HepG2 (cell line): ENCODE measurements at regions not wholly inside any gene's neighbourhood (a gene's known extent, or its start where the extent isn't known, plus 50 kb on each side); places are given as distances from the start of the nearest gene placed in this dataset.

Source experiments
- ATAC-seq: fragments of 200-7000 bp; cut with Tn5 transposase; 3 replicates; pipeline ENCODE4 v1.9.1; 2020; ENCODE audit warnings: mild to moderate bottlenecking, moderate library complexity
- BruUV-seq: library from RNA; stranded (reverse); fragments of 400-500 nt; replicated peaks from 2 replicates; lab custom pipeline; 2021; lab: Mats Ljungman, UMichigan
- CTCF ChIA-PET: fragments of 300-600 bp; formaldehyde crosslinking; extraction: SDS; loops from one replicate; lab custom pipeline; 2021; ENCODE audit warnings: low total read pairs, inconsistent platforms, low intra/inter-chr PET ratio; lab: Yijun Ruan, JAX
- POLR2A ChIA-PET: fragments of 350-600 bp; sonication (Branson Sonifier 250); formaldehyde crosslinking; loops from one replicate; lab custom pipeline; 2020; ENCODE audit warnings: antibody characterized with exemption, inconsistent platforms; lab: Yijun Ruan, JAX
- DNase-seq: peaks from one replicate; pipeline ENCODE4 v3.0.0-alpha.2; 2015; ENCODE audit warnings: low spot score
- FAIRE-seq: peaks from 3 replicates; lab custom pipeline; 2011; peaks lifted over from hg19 to GRCh38; lab: Jason Lieb, UNC
- H2AFZ ChIP-seq: one replicate; pipeline ENCODE4 v1.6.1; 2011; ENCODE audit warnings: low read length, inconsistent platforms
- H3K27ac ChIP-seq: fragments of 300-600 bp; 3 replicates; pipeline ENCODE4 v1.8.0; 2011; ENCODE audit warnings: mixed run types, mild to moderate bottlenecking, mixed read lengths, low read length, inconsistent platforms; ENCODE audit not compliant: insufficient read depth; ENCODE audit errors: extremely low read length
- H3K27me3 ChIP-seq, 2 experiments: fragments of 200-600 bp in 1 of 2; 2 replicates in 1 of 2; 3 replicates in 1 of 2; pipeline versions ENCODE4 v1.6.0 to v1.8.0; 2011; ENCODE audit warnings: low read length in 2 of 2, mild to moderate bottlenecking in 2 of 2, moderate library complexity in 2 of 2, inconsistent platforms in 1 of 2; ENCODE audit not compliant: insufficient read depth in 2 of 2, control insufficient read depth in 1 of 2
- H3K36me3 ChIP-seq, 2 experiments: fragments of 200-600 bp in 1 of 2; replicated peaks in 1 of 2; 2 replicates in 1 of 2; 3 replicates in 1 of 2; pipeline versions ENCODE4 v1.5.1 to v1.8.0; 2011; ENCODE audit warnings: low read length in 2 of 2, inconsistent platforms in 1 of 2; ENCODE audit not compliant: insufficient read depth in 2 of 2, control insufficient read depth in 1 of 2
- H3K4me1 ChIP-seq: 2 replicates; pipeline ENCODE4 v1.5.1; 2012; ENCODE audit warnings: low read length, inconsistent platforms; ENCODE audit not compliant: insufficient read depth
- H3K4me2 ChIP-seq: 2 replicates; pipeline ENCODE4 v1.6.0; 2011; ENCODE audit warnings: low read depth, low read length, inconsistent platforms
- H3K4me3 ChIP-seq, 3 experiments: fragments of 200-600 bp in 1 of 3; sonication (generic), shearing (Covaris generic) in 1 of 3; replicated peaks in 1 of 3; 2 replicates each; pipeline ENCODE4 v1.5.1; 2011 to 2016; ENCODE audit warnings: low read length in 3 of 3, inconsistent platforms in 2 of 3, low read depth in 2 of 3, mild to moderate bottlenecking in 2 of 3, control low read depth in 1 of 3, mixed read lengths in 1 of 3; ENCODE audit not compliant: insufficient read depth in 1 of 3
- H3K79me2 ChIP-seq: one replicate; pipeline ENCODE4 v1.6.1; 2011; ENCODE audit warnings: low read length, inconsistent platforms; ENCODE audit not compliant: insufficient read depth
- H3K9ac ChIP-seq: 2 replicates; pipeline ENCODE4 v1.6.0; 2011; ENCODE audit warnings: mild to moderate bottlenecking, low read depth, low read length, inconsistent platforms; ENCODE audit not compliant: insufficient read depth
- H3K9me3 ChIP-seq: 2 replicates; pipeline ENCODE4 v1.5.1; 2012; ENCODE audit warnings: mild to moderate bottlenecking, low read length
- H4K20me1 ChIP-seq: 2 replicates; pipeline ENCODE4 v1.6.0; 2011; ENCODE audit warnings: inconsistent platforms, mild to moderate bottlenecking, low read length, moderate library complexity; ENCODE audit not compliant: insufficient read depth
- HMGA1 ChIP-seq: sonication (generic); formaldehyde crosslinking; conservative IDR thresholded peaks from 2 replicates; pipeline ENCODE4 v1.4.0; 2020; ENCODE audit warnings: missing genetic modification reagents
- RCOR2 ChIP-seq: IDR thresholded peaks from 2 replicates; pipeline ENCODE4 v1.6.1; 2016; ENCODE audit warnings: missing biosample characterization, missing genetic modification reagents
- TOPORS ChIP-seq: sonication (generic); formaldehyde crosslinking; IDR thresholded peaks from 2 replicates; pipeline ENCODE4 v1.8.0; 2023; ENCODE audit warnings: mild to moderate bottlenecking, missing genetic modification reagents
- ZNF749 ChIP-seq: sonication (generic); formaldehyde crosslinking; IDR thresholded peaks from 2 replicates; pipeline ENCODE4 v1.8.0; 2022; ENCODE audit warnings: mild to moderate bottlenecking, missing genetic modification reagents, moderate library complexity, borderline replicate concordance
- ZSCAN9 ChIP-seq: IDR thresholded peaks from 2 replicates; pipeline ENCODE4 v1.6.1; 2016; ENCODE audit warnings: borderline replicate concordance
- whole genome bisulfite sequencing: methylation state at CpG from one replicate; pipeline ENCODE4 v1.1.6; 2017; ENCODE audit warnings: low lambda C conversion rate; 5-methylcytosine and 5-hydroxymethylcytosine counted together
- in situ Hi-C: cut with HindIII; loops from 2 replicates; pipeline ENCODE4 v1.10.0; 2017; ENCODE audit warnings: low pct_unique_long_range_greater_than_20kb; ENCODE audit not compliant: extremely low pct_ligation_motif_present
- intact Hi-C: fragments of 100-400 bp; cut with micrococcal nuclease; formaldehyde crosslinking; loops from one replicate; pipeline ENCODE4 v1.10.0; 2022; ENCODE audit not compliant: unreplicated experiment
- TF ChIP-seq, protein P1 (sequence below): sonication (generic); formaldehyde crosslinking; IDR thresholded peaks from 2 replicates; pipeline ENCODE4; 2020; ENCODE audit warnings: missing genetic modification reagents, mild to moderate bottlenecking, borderline replicate concordance
- TF ChIP-seq, protein P2 (sequence below): sonication (generic); formaldehyde crosslinking; IDR thresholded peaks from 2 replicates; pipeline ENCODE4 v1.4.0; 2020; ENCODE audit warnings: missing genetic modification reagents, mild to moderate bottlenecking, borderline replicate concordance
- TF ChIP-seq, protein P3 (sequence below): sonication (generic); formaldehyde crosslinking; IDR thresholded peaks from 2 replicates; pipeline ENCODE4 v1.5.0; 2020; ENCODE audit warnings: mild to moderate bottlenecking, missing genetic modification reagents
- TF ChIP-seq, protein P4 (sequence below): fragments of 450-650 bp; IDR thresholded peaks from 2 replicates; pipeline ENCODE4 v1.6.1; 2017

DNA sequence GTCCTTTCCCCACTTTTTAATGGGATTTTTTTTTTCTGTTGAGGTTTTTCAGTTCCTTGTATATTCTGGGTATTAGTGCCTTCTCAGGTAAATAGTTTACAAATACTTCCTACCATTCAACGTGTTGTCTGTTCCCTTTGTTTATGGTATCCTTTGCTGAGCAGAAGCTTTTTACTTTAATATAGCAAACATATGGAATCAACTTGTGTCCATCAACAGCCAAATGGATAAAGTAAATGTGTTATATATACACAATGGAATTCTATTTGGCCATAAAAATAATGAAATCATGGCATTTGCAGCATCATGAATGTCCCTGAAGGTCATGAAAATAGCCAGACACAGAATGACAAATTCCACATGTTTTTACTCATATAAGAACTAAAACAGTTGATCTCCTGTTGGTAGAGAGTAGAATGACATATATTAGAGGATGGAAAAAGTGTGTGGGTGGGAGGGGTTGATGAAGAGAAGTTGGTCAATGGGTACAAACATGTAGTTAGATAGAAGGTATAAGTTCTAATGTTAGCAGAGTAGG, 500.8 kb downstream of the SLITRK6 start:
- no peaks in the 10 kb centered on the region for H3K36me3 ChIP-seq
- H4K20me1 ChIP-seq: no peaks in the 10 kb centered on the region
- POLR2A ChIA-PET: no interaction called here
- DNase-seq (no peak), FAIRE-seq (no peak), ATAC-seq (no peak)
- BruUV-seq: no TSS peak
- H3K9ac ChIP-seq: no peak overlapping the region
- in situ Hi-C loops (no loop called here), intact Hi-C loops (no loop called here)
- TF ChIP-seq, protein P1, sequence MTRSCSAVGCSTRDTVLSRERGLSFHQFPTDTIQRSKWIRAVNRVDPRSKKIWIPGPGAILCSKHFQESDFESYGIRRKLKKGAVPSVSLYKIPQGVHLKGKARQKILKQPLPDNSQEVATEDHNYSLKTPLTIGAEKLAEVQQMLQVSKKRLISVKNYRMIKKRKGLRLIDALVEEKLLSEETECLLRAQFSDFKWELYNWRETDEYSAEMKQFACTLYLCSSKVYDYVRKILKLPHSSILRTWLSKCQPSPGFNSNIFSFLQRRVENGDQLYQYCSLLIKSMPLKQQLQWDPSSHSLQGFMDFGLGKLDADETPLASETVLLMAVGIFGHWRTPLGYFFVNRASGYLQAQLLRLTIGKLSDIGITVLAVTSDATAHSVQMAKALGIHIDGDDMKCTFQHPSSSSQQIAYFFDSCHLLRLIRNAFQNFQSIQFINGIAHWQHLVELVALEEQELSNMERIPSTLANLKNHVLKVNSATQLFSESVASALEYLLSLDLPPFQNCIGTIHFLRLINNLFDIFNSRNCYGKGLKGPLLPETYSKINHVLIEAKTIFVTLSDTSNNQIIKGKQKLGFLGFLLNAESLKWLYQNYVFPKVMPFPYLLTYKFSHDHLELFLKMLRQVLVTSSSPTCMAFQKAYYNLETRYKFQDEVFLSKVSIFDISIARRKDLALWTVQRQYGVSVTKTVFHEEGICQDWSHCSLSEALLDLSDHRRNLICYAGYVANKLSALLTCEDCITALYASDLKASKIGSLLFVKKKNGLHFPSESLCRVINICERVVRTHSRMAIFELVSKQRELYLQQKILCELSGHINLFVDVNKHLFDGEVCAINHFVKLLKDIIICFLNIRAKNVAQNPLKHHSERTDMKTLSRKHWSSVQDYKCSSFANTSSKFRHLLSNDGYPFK: no peak
- TF ChIP-seq, protein P2, sequence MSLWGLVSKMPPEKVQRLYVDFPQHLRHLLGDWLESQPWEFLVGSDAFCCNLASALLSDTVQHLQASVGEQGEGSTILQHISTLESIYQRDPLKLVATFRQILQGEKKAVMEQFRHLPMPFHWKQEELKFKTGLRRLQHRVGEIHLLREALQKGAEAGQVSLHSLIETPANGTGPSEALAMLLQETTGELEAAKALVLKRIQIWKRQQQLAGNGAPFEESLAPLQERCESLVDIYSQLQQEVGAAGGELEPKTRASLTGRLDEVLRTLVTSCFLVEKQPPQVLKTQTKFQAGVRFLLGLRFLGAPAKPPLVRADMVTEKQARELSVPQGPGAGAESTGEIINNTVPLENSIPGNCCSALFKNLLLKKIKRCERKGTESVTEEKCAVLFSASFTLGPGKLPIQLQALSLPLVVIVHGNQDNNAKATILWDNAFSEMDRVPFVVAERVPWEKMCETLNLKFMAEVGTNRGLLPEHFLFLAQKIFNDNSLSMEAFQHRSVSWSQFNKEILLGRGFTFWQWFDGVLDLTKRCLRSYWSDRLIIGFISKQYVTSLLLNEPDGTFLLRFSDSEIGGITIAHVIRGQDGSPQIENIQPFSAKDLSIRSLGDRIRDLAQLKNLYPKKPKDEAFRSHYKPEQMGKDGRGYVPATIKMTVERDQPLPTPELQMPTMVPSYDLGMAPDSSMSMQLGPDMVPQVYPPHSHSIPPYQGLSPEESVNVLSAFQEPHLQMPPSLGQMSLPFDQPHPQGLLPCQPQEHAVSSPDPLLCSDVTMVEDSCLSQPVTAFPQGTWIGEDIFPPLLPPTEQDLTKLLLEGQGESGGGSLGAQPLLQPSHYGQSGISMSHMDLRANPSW (CRISPR knock-in tag): no peak
- TF ChIP-seq HMGA1 (CRISPR knock-in tag) (no peak), TOPORS (CRISPR knock-in tag) (no peak), ZSCAN9 (no peak), RCOR2 (CRISPR knock-in tag) (no peak), ZNF749 (CRISPR knock-in tag) (no peak)
- TF ChIP-seq, protein P3, sequence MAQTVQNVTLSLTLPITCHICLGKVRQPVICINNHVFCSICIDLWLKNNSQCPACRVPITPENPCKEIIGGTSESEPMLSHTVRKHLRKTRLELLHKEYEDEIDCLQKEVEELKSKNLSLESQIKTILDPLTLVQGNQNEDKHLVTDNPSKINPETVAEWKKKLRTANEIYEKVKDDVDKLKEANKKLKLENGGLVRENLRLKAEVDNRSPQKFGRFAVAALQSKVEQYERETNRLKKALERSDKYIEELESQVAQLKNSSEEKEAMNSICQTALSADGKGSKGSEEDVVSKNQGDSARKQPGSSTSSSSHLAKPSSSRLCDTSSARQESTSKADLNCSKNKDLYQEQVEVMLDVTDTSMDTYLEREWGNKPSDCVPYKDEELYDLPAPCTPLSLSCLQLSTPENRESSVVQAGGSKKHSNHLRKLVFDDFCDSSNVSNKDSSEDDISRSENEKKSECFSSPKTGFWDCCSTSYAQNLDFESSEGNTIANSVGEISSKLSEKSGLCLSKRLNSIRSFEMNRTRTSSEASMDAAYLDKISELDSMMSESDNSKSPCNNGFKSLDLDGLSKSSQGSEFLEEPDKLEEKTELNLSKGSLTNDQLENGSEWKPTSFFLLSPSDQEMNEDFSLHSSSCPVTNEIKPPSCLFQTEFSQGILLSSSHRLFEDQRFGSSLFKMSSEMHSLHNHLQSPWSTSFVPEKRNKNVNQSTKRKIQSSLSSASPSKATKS (CRISPR knock-in tag): no peak
- TF ChIP-seq, protein P4, sequence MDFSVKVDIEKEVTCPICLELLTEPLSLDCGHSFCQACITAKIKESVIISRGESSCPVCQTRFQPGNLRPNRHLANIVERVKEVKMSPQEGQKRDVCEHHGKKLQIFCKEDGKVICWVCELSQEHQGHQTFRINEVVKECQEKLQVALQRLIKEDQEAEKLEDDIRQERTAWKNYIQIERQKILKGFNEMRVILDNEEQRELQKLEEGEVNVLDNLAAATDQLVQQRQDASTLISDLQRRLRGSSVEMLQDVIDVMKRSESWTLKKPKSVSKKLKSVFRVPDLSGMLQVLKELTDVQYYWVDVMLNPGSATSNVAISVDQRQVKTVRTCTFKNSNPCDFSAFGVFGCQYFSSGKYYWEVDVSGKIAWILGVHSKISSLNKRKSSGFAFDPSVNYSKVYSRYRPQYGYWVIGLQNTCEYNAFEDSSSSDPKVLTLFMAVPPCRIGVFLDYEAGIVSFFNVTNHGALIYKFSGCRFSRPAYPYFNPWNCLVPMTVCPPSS: no peak
- CTCF ChIA-PET: no interaction called here
- H3K79me2 ChIP-seq: no peaks in the 10 kb centered on the region
- no peaks in the 10 kb centered on the region for H3K27me3 ChIP-seq
- H2AFZ ChIP-seq: no peak overlapping the region
- peaks cover 4% of the 10 kb centered on the region; the same call in 1 of the 2 replicates for H3K9me3 ChIP-seq
- H3K27ac ChIP-seq: no peak overlapping the region
- no peaks in the 10 kb centered on the region for H3K4me1 ChIP-seq
- WGBS: 0% methylated on average over 1 of the region's 1 CpG
- no peak overlapping the region for H3K4me3 ChIP-seq
- no peak overlapping the region for H3K4me2 ChIP-seq
